ENCODE measurements at regions not wholly inside any gene's neighbourhood (a gene's known extent, or its start where the extent isn't known, plus 50 kb on each side); places are given as distances from the start of the nearest gene placed in this dataset.

DNA sequence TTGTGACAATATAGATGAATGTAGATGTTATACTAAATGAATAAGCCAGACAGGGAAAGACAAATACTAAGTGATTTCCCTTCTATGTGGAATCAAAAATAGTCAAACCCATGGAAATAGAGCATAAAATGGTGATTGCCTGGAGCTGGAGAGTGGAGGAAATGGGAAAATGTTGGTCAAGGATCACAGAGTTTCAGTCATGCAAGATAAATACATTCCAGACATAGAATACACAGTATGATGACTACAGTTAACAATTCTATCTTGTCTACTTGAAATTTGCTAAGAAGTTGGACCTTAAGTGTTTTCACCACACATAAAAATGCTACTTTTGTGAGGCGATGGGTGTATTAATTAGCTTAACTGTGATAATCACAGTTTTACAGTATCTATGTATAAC is 1182.7 kb downstream of the AACS start:
- no peak overlapping the region for H3K4me3 Mint-ChIP-seq
- no peaks in the 10 kb centered on the region for H3K4me1 Mint-ChIP-seq
- peaks cover 66% of the 10 kb centered on the region for H3K36me3 Mint-ChIP-seq
- H3K27ac Mint-ChIP-seq: no peak overlapping the region
- POLR2A ChIA-PET: no interaction called here
- peaks cover 25% of the 10 kb centered on the region for H3K27me3 Mint-ChIP-seq (ENCODE audit: low read depth)
- CTCF ChIA-PET: no interaction called here
- TF ChIP-seq, protein P1, sequence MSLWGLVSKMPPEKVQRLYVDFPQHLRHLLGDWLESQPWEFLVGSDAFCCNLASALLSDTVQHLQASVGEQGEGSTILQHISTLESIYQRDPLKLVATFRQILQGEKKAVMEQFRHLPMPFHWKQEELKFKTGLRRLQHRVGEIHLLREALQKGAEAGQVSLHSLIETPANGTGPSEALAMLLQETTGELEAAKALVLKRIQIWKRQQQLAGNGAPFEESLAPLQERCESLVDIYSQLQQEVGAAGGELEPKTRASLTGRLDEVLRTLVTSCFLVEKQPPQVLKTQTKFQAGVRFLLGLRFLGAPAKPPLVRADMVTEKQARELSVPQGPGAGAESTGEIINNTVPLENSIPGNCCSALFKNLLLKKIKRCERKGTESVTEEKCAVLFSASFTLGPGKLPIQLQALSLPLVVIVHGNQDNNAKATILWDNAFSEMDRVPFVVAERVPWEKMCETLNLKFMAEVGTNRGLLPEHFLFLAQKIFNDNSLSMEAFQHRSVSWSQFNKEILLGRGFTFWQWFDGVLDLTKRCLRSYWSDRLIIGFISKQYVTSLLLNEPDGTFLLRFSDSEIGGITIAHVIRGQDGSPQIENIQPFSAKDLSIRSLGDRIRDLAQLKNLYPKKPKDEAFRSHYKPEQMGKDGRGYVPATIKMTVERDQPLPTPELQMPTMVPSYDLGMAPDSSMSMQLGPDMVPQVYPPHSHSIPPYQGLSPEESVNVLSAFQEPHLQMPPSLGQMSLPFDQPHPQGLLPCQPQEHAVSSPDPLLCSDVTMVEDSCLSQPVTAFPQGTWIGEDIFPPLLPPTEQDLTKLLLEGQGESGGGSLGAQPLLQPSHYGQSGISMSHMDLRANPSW (CRISPR knock-in tag; conservative IDR thresholded peaks at IDR 0.05; ENCODE audit: low read depth): no peak
- no peak for TF ChIP-seq JAZF1 (CRISPR knock-in tag; IDR thresholded peaks at IDR 0.05)
- TF ChIP-seq, protein P2, sequence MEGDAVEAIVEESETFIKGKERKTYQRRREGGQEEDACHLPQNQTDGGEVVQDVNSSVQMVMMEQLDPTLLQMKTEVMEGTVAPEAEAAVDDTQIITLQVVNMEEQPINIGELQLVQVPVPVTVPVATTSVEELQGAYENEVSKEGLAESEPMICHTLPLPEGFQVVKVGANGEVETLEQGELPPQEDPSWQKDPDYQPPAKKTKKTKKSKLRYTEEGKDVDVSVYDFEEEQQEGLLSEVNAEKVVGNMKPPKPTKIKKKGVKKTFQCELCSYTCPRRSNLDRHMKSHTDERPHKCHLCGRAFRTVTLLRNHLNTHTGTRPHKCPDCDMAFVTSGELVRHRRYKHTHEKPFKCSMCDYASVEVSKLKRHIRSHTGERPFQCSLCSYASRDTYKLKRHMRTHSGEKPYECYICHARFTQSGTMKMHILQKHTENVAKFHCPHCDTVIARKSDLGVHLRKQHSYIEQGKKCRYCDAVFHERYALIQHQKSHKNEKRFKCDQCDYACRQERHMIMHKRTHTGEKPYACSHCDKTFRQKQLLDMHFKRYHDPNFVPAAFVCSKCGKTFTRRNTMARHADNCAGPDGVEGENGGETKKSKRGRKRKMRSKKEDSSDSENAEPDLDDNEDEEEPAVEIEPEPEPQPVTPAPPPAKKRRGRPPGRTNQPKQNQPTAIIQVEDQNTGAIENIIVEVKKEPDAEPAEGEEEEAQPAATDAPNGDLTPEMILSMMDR (IDR thresholded peaks at IDR 0.05): no peak
- no peak for TF ChIP-seq ESRRA (CRISPR knock-in tag; IDR thresholded peaks at IDR 0.05; ENCODE audit: borderline replicate concordance)
- no peak for TF ChIP-seq KAT7 (CRISPR knock-in tag; IDR thresholded peaks at IDR 0.05; ENCODE audit: borderline replicate concordance)
- TF ChIP-seq, protein P3, sequence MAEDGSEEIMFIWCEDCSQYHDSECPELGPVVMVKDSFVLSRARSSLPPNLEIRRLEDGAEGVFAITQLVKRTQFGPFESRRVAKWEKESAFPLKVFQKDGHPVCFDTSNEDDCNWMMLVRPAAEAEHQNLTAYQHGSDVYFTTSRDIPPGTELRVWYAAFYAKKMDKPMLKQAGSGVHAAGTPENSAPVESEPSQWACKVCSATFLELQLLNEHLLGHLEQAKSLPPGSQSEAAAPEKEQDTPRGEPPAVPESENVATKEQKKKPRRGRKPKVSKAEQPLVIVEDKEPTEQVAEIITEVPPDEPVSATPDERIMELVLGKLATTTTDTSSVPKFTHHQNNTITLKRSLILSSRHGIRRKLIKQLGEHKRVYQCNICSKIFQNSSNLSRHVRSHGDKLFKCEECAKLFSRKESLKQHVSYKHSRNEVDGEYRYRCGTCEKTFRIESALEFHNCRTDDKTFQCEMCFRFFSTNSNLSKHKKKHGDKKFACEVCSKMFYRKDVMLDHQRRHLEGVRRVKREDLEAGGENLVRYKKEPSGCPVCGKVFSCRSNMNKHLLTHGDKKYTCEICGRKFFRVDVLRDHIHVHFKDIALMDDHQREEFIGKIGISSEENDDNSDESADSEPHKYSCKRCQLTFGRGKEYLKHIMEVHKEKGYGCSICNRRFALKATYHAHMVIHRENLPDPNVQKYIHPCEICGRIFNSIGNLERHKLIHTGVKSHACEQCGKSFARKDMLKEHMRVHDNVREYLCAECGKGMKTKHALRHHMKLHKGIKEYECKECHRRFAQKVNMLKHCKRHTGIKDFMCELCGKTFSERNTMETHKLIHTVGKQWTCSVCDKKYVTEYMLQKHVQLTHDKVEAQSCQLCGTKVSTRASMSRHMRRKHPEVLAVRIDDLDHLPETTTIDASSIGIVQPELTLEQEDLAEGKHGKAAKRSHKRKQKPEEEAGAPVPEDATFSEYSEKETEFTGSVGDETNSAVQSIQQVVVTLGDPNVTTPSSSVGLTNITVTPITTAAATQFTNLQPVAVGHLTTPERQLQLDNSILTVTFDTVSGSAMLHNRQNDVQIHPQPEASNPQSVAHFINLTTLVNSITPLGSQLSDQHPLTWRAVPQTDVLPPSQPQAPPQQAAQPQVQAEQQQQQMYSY (CRISPR knock-in tag; IDR thresholded peaks at IDR 0.05): no peak
- no peak for TF ChIP-seq FOXK1 (CRISPR knock-in tag; IDR thresholded peaks at IDR 0.05)
- TF ChIP-seq TCF7 (CRISPR knock-in tag; IDR thresholded peaks at IDR 0.05; ENCODE audit: low read depth): no peak
- TF ChIP-seq IRF2 (CRISPR knock-in tag; IDR thresholded peaks at IDR 0.05; ENCODE audit: borderline replicate concordance, low read depth): no peak
- TF ChIP-seq, protein P4, sequence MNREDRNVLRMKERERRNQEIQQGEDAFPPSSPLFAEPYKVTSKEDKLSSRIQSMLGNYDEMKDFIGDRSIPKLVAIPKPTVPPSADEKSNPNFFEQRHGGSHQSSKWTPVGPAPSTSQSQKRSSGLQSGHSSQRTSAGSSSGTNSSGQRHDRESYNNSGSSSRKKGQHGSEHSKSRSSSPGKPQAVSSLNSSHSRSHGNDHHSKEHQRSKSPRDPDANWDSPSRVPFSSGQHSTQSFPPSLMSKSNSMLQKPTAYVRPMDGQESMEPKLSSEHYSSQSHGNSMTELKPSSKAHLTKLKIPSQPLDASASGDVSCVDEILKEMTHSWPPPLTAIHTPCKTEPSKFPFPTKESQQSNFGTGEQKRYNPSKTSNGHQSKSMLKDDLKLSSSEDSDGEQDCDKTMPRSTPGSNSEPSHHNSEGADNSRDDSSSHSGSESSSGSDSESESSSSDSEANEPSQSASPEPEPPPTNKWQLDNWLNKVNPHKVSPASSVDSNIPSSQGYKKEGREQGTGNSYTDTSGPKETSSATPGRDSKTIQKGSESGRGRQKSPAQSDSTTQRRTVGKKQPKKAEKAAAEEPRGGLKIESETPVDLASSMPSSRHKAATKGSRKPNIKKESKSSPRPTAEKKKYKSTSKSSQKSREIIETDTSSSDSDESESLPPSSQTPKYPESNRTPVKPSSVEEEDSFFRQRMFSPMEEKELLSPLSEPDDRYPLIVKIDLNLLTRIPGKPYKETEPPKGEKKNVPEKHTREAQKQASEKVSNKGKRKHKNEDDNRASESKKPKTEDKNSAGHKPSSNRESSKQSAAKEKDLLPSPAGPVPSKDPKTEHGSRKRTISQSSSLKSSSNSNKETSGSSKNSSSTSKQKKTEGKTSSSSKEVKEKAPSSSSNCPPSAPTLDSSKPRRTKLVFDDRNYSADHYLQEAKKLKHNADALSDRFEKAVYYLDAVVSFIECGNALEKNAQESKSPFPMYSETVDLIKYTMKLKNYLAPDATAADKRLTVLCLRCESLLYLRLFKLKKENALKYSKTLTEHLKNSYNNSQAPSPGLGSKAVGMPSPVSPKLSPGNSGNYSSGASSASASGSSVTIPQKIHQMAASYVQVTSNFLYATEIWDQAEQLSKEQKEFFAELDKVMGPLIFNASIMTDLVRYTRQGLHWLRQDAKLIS (CRISPR knock-in tag; IDR thresholded peaks at IDR 0.05; ENCODE audit: borderline replicate concordance): no peak
- no peak for TF ChIP-seq GABPB1 (CRISPR knock-in tag; IDR thresholded peaks at IDR 0.05)
- TF ChIP-seq, protein P5, sequence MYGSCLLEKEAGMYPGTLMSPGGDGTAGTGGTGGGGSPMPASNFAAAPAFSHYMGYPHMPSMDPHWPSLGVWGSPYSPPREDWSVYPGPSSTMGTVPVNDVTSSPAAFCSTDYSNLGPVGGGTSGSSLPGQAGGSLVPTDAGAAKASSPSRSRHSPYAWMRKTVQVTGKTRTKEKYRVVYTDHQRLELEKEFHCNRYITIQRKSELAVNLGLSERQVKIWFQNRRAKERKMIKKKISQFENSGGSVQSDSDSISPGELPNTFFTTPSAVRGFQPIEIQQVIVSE (CRISPR knock-in tag; IDR thresholded peaks at IDR 0.05; ENCODE audit: borderline replicate concordance): no peak
- DNase-seq (ENCODE audit: low spot score) (no peak), ATAC-seq (no peak)
- H3K9me3 Mint-ChIP-seq: peaks cover 85% of the 10 kb centered on the region
